Stomach (tissue), 4 donors: ENCODE measurements at regions not wholly inside any gene's neighbourhood (a gene's known extent, or its start where the extent isn't known, plus 50 kb on each side); places are given as distances from the start of the nearest gene placed in this dataset.

Experiments
- EP300 ChIP-seq: sonication (generic); formaldehyde crosslinking; IDR thresholded peaks from one replicate; pipeline ENCODE4 v1.6.1; 2017; ENCODE audit warnings: antibody characterized with exemption
- POLR2A ChIP-seq, 4 donors: fragments of 450-650 bp; IDR thresholded peaks; one replicate each; pipeline ENCODE4 v1.6.1; 2016; ENCODE audit warnings: antibody characterized with exemption in 4 of 4, control low read depth in 2 of 4, mild to moderate bottlenecking in 1 of 4, moderate library complexity in 1 of 4
- POLR2AphosphoS5 ChIP-seq, 3 donors: sonication (generic); formaldehyde crosslinking; IDR thresholded peaks; one replicate each; pipeline ENCODE4 v1.6.1; 2016; ENCODE audit warnings: antibody characterized with exemption in 3 of 3
- TF ChIP-seq, protein P1 (sequence below), 7 experiments: fragments of 450-650 bp in 4 of 7; fragments of 200-600 bp in 3 of 7; sonication (generic) in 3 of 7; IDR thresholded peaks; one replicate each; pipeline ENCODE4 v1.5.1; 2016 to 2019; ENCODE audit warnings: antibody characterized with exemption in 7 of 7, control low read depth in 2 of 7, mild to moderate bottlenecking in 1 of 7

DNA sequence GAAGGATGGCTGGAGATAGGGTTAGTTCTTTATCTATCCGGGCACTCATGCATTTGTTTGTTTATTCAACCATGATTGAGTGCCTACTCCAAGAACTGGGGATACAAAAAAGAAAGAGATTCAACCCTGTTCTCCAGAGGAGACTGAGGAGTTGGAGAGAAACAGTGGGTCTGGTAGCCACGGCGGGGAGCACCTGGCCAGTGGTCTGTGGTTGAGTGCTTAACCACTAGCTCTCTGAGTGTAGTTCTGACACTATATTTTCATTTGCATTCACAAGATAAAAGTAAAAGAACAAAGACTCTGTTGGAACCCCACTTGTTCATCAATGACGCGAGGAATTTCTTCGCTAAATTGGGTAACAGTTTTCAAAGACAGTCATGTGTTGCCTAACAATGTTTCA lies 295.5 kb upstream of the MSX2 start:
- TF ChIP-seq, protein P1, sequence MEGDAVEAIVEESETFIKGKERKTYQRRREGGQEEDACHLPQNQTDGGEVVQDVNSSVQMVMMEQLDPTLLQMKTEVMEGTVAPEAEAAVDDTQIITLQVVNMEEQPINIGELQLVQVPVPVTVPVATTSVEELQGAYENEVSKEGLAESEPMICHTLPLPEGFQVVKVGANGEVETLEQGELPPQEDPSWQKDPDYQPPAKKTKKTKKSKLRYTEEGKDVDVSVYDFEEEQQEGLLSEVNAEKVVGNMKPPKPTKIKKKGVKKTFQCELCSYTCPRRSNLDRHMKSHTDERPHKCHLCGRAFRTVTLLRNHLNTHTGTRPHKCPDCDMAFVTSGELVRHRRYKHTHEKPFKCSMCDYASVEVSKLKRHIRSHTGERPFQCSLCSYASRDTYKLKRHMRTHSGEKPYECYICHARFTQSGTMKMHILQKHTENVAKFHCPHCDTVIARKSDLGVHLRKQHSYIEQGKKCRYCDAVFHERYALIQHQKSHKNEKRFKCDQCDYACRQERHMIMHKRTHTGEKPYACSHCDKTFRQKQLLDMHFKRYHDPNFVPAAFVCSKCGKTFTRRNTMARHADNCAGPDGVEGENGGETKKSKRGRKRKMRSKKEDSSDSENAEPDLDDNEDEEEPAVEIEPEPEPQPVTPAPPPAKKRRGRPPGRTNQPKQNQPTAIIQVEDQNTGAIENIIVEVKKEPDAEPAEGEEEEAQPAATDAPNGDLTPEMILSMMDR (IDR thresholded peaks at IDR 0.05) = no peak
- TF ChIP-seq POLR2A (IDR thresholded peaks at IDR 0.05) = no peak
- TF ChIP-seq POLR2AphosphoS5 (IDR thresholded peaks at IDR 0.05) = no peak
- no peak for TF ChIP-seq EP300
